Esophagus muscularis mucosa (tissue), 4 donors: ENCODE measurements at regions not wholly inside any gene's neighbourhood (a gene's known extent, or its start where the extent isn't known, plus 50 kb on each side); places are given as distances from the start of the nearest gene placed in this dataset.

Experiments used
- DNase-seq: peaks from one replicate; pipeline ENCODE4 v3.0.0-alpha.2; 2017; ENCODE audit errors: extremely low spot score
- H3K27ac ChIP-seq, 4 donors: fragments of 200-600 bp; sonication (generic); replicated peaks in 1 of 4; 1 replicate in 3 of 4; 2 replicates in 1 of 4; pipeline ENCODE4 v1.5.1; 2016 to 2019; ENCODE audit warnings: mild to moderate bottlenecking in 1 of 4
- H3K27me3 ChIP-seq, 4 donors: fragments of 200-600 bp; sonication (generic); one replicate each; pipeline versions ENCODE4 v1.5.1 to v1.6.0; 2016 to 2019
- H3K36me3 ChIP-seq, 4 donors: fragments of 200-600 bp; sonication (generic); one replicate each; pipeline ENCODE4 v1.5.1; 2016 to 2019
- H3K4me1 ChIP-seq, 4 donors: fragments of 200-600 bp; sonication (generic); one replicate each; pipeline ENCODE4 v1.5.1; 2016 to 2019
- H3K4me3 ChIP-seq, 4 donors: fragments of 200-600 bp; sonication (generic); 1 replicate in 2 of 4; 2 replicates in 2 of 4; pipeline ENCODE4 v1.5.1; 2016 to 2019; ENCODE audit warnings: mild to moderate bottlenecking in 4 of 4, moderate library complexity in 1 of 4
- H3K9me3 ChIP-seq, 4 donors: fragments of 200-600 bp; sonication (generic); 1 replicate in 3 of 4; 2 replicates in 1 of 4; pipeline ENCODE4 v1.5.1; 2016 to 2019
- EP300 ChIP-seq: sonication (generic); formaldehyde crosslinking; IDR thresholded peaks from one replicate; pipeline ENCODE4 v1.6.1; 2017; ENCODE audit warnings: antibody characterized with exemption
- POLR2A ChIP-seq: fragments of 450-650 bp; IDR thresholded peaks from one replicate; pipeline ENCODE4 v1.6.1; 2017; ENCODE audit warnings: antibody characterized with exemption, moderate library complexity, mild to moderate bottlenecking, low read depth
- POLR2AphosphoS5 ChIP-seq, 2 donors: sonication (generic); formaldehyde crosslinking; IDR thresholded peaks; one replicate each; pipeline ENCODE4 v1.6.1; 2017; ENCODE audit warnings: antibody characterized with exemption in 2 of 2
- WGBS: methylation state at CpG from one replicate; pipeline ENCODE4 v1.1.5; 2018; 5-methylcytosine and 5-hydroxymethylcytosine counted together
- intact Hi-C: fragments of 100-400 bp; cut with DNase I; formaldehyde crosslinking; loops from one replicate; pipeline ENCODE4 v1.15.1; 2023
- TF ChIP-seq, protein P1 (sequence below), 3 experiments: fragments of 200-600 bp in 2 of 3; fragments of 450-650 bp in 1 of 3; sonication (generic) in 2 of 3; IDR thresholded peaks; one replicate each; pipeline ENCODE4 v1.5.1; 2017 to 2019; ENCODE audit warnings: antibody characterized with exemption in 3 of 3, mild to moderate bottlenecking in 2 of 3, moderate library complexity in 1 of 3

DNA sequence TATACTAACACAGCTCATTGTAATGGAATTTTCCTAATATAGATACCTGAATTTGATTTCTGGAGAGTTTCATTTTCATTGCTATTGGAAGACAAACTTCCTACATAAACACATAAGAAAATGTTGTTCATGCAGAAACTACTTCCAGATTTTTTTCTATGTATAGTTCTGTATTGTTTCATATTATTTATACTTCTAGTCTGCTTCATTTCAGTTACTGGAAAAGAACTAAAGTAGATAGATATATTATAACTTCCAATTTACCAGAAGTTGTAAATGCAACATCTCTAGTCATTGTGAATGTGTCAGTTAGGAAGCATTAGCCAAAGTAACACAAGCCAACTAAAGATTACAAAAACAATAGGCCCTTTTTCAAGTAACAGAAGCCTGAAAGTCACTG is 147.3 kb upstream of the ZNF385D start:
- Histone ChIP-seq H3K4me1 (peaks cover 0 to 15% (median 11%) of the 10 kb centered on the region in 4 donors), H3K27me3 (no peaks in the 10 kb centered on the region), H3K9me3 (no peaks in the 10 kb centered on the region), H3K4me3 (no peak overlapping the region), H3K27ac (no peak overlapping the region), H3K36me3 (no peaks in the 10 kb centered on the region)
- intact Hi-C loops = loop anchor here (5.0 to 10.0 kb wide), 2 partner anchors 146 to 1384 kb away; partner anchors contain the start of gene ZNF385D
- DNase-seq = no peak
- TF ChIP-seq, protein P1, sequence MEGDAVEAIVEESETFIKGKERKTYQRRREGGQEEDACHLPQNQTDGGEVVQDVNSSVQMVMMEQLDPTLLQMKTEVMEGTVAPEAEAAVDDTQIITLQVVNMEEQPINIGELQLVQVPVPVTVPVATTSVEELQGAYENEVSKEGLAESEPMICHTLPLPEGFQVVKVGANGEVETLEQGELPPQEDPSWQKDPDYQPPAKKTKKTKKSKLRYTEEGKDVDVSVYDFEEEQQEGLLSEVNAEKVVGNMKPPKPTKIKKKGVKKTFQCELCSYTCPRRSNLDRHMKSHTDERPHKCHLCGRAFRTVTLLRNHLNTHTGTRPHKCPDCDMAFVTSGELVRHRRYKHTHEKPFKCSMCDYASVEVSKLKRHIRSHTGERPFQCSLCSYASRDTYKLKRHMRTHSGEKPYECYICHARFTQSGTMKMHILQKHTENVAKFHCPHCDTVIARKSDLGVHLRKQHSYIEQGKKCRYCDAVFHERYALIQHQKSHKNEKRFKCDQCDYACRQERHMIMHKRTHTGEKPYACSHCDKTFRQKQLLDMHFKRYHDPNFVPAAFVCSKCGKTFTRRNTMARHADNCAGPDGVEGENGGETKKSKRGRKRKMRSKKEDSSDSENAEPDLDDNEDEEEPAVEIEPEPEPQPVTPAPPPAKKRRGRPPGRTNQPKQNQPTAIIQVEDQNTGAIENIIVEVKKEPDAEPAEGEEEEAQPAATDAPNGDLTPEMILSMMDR (IDR thresholded peaks at IDR 0.05) = no peak
- no peak for TF ChIP-seq EP300
- no peak for TF ChIP-seq POLR2AphosphoS5 (IDR thresholded peaks at IDR 0.05)
- no peak for TF ChIP-seq POLR2A

DNA sequence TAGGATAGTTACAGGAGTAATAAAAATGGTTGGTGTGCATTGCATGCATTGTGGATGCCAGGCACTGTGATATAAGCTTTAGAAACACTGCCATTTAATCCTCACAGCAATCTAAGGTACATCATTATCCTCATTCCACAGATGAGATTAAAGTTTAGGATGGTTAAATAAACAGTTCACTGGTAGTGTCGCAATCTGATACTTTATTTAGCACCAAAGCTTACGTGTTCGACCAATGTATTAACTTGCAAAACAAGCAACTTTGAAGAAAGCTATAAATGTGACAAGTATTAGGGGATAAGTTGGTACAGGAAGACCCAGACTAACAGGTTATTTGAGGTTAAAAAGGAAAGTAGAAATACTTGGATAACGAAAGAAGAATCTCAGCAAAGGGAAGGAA is 150.5 kb upstream of the ZNF385D start:
- WGBS = 66% methylated on average over 4 of the region's 4 CpGs
- no peak overlapping the region for H3K4me3 ChIP-seq
- H3K9me3 ChIP-seq = no peaks in the 10 kb centered on the region
- H3K27ac ChIP-seq = no peak overlapping the region
- no peaks in the 10 kb centered on the region for H3K27me3 ChIP-seq
- no peaks in the 10 kb centered on the region for H3K4me1 ChIP-seq
- TF ChIP-seq POLR2A = no peak
- no peak for TF ChIP-seq POLR2AphosphoS5 (IDR thresholded peaks at IDR 0.05)
- TF ChIP-seq, protein P1 (IDR thresholded peaks at IDR 0.05) = no peak
- no peak for TF ChIP-seq EP300
- no peaks in the 10 kb centered on the region for H3K36me3 ChIP-seq
- intact Hi-C loops = no loop called here
- no peak for DNase-seq

DNA sequence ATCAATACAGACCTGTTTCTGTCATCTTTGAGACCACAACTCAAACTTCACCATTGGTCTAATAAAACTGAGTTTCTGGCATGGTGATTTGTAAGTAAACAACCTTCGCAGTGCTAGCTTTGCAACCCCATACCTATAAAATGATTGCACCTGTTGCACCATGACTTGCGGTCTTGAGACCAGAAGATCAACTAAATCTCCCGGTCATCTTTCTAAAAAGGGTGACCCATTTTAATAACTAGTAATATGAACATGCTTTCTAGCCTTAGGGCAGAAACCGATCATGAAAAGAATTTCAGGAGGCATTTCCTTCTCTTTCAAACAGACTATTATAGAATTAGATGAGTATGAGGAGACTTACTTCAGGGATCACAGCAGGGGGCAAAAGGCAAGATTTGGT is 151.9 kb upstream of the ZNF385D start:
- TF ChIP-seq, protein P1 (IDR thresholded peaks at IDR 0.05) = no peak
- TF ChIP-seq EP300 (no peak), POLR2A (no peak), POLR2AphosphoS5 (IDR thresholded peaks at IDR 0.05) (no peak)
- intact Hi-C loops = no loop called here
- no peaks in the 10 kb centered on the region for H3K4me1 ChIP-seq
- DNase-seq = no peak
- no peaks in the 10 kb centered on the region for H3K9me3 ChIP-seq
- 90% methylated on average over 4 of the region's 4 CpGs for WGBS
- no peaks in the 10 kb centered on the region for H3K27me3 ChIP-seq
- H3K4me3 ChIP-seq = no peak overlapping the region
- no peak overlapping the region for H3K27ac ChIP-seq
- H3K36me3 ChIP-seq = no peaks in the 10 kb centered on the region

DNA sequence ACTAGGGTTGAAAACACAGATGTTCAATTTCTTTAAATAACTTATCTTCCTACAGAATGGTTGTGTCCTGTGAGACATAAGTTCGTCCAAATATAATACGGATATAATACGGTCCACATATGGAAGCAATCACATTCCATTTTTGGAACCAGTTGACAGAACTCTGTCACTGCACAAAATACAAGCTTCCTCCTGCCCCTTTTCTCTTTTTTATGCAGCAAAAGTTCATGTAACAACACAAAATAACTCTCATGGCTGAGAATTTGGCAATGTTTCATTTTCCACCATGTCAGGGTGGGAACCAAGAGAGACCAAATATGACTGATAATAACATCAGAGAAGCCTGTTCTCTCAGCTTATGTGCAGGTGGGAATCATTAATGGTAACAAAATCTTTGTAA is 158.1 kb upstream of the ZNF385D start:
- intact Hi-C loops = no loop called here
- Histone ChIP-seq H3K27me3 (no peaks in the 10 kb centered on the region), H3K36me3 (no peaks in the 10 kb centered on the region), H3K4me1 (peaks cover 4 to 20% (median 16%) of the 10 kb centered on the region in 4 donors), H3K27ac (no peak overlapping the region), H3K4me3 (no peak overlapping the region), H3K9me3 (no peaks in the 10 kb centered on the region)
- TF ChIP-seq POLR2AphosphoS5 (IDR thresholded peaks at IDR 0.05) = no peak
- TF ChIP-seq EP300 = no peak
- TF ChIP-seq, protein P1 (IDR thresholded peaks at IDR 0.05) = no peak
- no peak for TF ChIP-seq POLR2A
- no peak for DNase-seq
- WGBS = 72% methylated on average over 3 of the region's 3 CpGs

DNA sequence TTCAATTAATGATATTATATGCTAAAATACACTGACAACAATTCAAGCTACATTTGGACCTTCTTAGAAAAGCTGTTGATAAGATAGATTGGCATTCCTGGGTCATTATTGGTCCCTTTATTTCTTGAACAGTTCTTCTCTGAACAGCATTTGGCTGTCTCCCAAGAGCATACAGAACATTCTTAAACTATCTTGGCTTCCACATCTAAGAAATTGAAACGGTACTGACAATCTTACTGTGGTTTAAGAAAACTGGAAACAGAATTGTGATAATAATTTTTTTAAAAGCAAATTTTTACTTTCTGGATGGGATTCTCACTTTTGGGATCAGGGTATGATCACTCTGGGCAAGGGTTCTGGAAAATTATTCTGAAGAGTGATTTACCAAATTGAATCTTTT is 161.7 kb upstream of the ZNF385D start:
- Histone ChIP-seq H3K27ac (no peak overlapping the region), H3K27me3 (no peaks in the 10 kb centered on the region), H3K36me3 (no peaks in the 10 kb centered on the region), H3K4me1 (peaks cover 4 to 21% (median 16%) of the 10 kb centered on the region in 4 donors), H3K4me3 (no peak overlapping the region), H3K9me3 (no peaks in the 10 kb centered on the region)
- DNase-seq = no peak
- WGBS = 16% methylated on average over 1 of the region's 1 CpG
- TF ChIP-seq, protein P1 (IDR thresholded peaks at IDR 0.05) = no peak
- TF ChIP-seq POLR2AphosphoS5 (IDR thresholded peaks at IDR 0.05) (no peak), POLR2A (no peak), EP300 (no peak)
- intact Hi-C loops = no loop called here
